LNCaP clone FGC (cell line): ENCODE measurements at regions not wholly inside any gene's neighbourhood (a gene's known extent, or its start where the extent isn't known, plus 50 kb on each side); places are given as distances from the start of the nearest gene placed in this dataset.

Source experiments
- DNase-seq: peaks from one replicate; pipeline ENCODE4 v3.0.0-alpha.2; 2011; ENCODE audit warnings: low read depth
- H3K4me3 ChIP-seq: 2 replicates; pipeline ENCODE4 v1.5.1; 2011; ENCODE audit warnings: mild to moderate bottlenecking, low read depth, low read length, control low read depth
- TF ChIP-seq, protein P1 (sequence below): IDR thresholded peaks from 2 replicates; pipeline ENCODE4 v1.5.1; 2012; ENCODE audit warnings: mild to moderate bottlenecking; ENCODE audit not compliant: control insufficient read depth, insufficient read depth; ENCODE audit errors: extremely low read depth

DNA sequence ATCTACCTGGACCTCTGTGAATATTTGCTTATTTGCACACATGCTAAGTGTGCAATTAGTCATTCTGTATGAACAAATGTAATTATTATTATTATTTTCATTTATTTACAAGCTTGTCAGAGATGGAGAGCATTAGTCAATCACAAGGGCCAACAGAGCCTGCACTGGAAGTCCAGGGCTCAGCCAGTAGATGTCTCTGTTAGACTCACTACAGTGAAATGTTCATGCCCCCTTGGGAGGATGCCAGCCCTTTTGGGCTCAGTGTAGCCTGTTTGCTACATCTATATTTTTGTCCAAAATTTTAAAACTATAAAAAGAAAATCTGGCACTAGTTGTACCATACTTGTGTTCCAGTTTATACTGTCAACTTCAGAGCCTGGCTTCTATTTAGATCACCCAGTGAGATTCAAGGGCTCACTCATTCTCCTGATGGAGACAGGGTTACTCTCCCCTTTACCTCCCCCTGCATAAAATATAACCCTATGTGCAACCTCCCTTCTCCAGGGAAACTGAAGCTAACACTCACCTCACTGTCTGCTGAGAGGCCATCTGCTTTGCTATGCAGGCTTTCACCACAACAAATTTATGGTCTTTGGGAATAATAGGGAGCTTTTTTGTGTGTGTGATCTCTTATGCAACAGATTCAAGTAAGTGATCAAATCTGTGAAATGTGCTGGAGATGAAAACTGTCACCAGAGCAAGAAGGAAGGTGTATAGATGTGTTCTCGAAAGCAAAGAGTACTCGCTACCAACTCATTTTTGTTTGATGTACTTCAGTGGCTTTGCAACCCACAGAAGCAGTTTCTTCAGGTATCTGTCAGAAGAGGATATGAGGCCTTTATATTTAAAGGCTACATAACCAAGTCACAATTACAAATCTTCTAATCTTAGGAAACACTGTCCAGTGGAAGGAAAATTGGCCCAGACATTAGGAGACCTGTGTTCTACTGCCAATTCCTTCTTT, 99.9 kb upstream of the TLE4 start:
- TF ChIP-seq, protein P1, sequence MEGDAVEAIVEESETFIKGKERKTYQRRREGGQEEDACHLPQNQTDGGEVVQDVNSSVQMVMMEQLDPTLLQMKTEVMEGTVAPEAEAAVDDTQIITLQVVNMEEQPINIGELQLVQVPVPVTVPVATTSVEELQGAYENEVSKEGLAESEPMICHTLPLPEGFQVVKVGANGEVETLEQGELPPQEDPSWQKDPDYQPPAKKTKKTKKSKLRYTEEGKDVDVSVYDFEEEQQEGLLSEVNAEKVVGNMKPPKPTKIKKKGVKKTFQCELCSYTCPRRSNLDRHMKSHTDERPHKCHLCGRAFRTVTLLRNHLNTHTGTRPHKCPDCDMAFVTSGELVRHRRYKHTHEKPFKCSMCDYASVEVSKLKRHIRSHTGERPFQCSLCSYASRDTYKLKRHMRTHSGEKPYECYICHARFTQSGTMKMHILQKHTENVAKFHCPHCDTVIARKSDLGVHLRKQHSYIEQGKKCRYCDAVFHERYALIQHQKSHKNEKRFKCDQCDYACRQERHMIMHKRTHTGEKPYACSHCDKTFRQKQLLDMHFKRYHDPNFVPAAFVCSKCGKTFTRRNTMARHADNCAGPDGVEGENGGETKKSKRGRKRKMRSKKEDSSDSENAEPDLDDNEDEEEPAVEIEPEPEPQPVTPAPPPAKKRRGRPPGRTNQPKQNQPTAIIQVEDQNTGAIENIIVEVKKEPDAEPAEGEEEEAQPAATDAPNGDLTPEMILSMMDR, result peak; percentile 68
- no peak overlapping the region for H3K4me3 ChIP-seq
- DNase-seq, result no peak

DNA sequence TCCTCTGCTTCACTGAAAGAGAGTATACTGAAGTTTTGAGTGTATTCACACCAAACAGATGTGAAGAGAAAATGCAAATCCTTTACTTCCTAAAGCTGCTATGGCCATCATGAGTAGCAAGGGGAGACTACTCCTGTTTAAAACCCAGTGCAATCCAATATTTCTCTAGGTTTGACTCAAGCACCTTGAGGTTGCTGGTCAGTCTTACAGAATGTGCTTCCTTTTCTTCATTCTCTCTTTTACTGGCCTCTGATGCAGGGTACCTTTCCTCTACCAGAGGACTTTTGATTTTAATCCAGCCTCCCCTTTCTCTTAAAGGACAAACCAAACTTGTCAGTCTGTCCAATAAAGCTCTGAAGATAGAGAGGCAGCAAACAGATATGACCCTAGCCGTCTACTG, 98.1 kb upstream of the TLE4 start:
- DNase-seq, result no peak
- no peak overlapping the region for H3K4me3 ChIP-seq
- TF ChIP-seq, protein P1, result no peak

GRCh38 chr9:79477241-79477840, 94.4 kb upstream of the TLE4 start:
- no peak for DNase-seq
- TF ChIP-seq, protein P1, result no peak
- no peak overlapping the region for H3K4me3 ChIP-seq

DNA sequence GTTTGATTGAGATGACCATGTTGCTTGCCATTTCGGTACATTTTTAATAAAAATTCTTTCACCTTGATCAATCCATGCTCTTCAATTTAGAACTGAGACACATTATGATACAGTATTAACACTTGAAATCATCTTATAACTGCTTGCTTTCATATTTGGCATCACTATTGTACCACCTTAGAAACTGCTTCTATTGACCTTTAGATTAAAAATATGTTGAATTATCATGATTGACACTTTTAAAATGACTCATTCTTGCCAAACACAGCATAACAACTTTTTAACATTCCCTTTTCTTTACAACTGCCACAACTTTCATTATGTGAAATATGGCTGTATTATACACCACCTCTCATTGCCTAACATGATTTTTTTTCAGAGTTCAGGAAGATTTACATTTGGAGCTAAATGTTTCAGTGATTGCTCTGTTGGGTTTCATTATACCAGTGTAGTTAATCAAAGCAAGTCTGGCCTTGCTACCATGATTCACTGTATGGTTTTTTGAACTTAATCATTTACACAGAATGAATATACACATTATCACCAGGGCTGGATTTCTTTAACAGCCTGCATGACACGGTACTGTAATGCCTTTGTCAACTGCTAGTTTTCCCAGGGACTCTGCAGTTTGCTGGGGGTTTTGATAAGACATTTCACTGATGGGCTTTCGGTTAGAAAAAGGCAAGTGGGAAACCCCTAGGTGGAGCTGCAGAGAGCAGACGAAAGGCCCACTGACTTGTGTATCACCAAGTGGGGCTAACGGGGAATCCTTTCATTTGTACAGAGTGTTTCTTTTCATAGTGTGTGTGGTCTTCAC, 93.6 kb upstream of the TLE4 start:
- no peak for DNase-seq

GRCh38 chr9:79480639-79481038, 91.1 kb upstream of the TLE4 start:
- TF ChIP-seq, protein P1, result no peak
- DNase-seq, result no peak
- H3K4me3 ChIP-seq, result no peak overlapping the region

More for the DNA sequence above, 93.6 kb upstream of the TLE4 start:
- H3K4me3 ChIP-seq, result no peak overlapping the region
- TF ChIP-seq, protein P1, result 0 out of 2 replicates have a peak, but pooled peaks have one; percentile 3

DNA sequence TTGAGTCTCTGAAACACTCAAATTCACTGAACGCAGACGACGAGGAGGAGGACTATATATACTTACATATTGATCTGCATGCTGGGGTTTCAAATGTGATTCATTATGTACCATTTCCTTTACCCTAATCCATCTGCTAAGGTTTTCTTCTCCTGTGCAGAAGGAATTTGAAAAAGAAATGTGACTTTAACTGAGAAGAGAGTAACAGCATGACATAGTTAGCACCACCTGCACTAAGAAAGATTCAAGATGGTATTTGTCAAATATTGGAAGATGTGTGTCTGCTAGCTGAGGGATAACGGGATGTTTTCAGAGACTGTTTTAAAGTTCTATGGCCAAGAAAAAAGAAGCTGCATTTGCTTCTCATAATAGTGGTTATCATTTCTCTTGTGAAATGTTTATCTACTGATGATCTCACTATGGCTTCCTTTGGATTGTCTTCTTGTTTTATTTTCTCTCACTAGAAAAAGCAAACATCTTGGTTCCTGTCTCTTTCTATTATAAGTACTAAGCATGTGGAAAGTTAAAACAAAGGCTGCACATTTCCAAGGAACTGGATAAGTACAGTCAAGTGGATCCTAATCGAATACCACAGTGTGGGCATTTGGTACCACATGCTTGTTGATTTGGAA, 89.8 kb upstream of the TLE4 start:
- TF ChIP-seq, protein P1, result no peak
- no peak for DNase-seq
- no peak overlapping the region for H3K4me3 ChIP-seq
